ENCODE measurements at regions not wholly inside any gene's neighbourhood (a gene's known extent, or its start where the extent isn't known, plus 50 kb on each side); places are given as distances from the start of the nearest gene placed in this dataset.

DNA sequence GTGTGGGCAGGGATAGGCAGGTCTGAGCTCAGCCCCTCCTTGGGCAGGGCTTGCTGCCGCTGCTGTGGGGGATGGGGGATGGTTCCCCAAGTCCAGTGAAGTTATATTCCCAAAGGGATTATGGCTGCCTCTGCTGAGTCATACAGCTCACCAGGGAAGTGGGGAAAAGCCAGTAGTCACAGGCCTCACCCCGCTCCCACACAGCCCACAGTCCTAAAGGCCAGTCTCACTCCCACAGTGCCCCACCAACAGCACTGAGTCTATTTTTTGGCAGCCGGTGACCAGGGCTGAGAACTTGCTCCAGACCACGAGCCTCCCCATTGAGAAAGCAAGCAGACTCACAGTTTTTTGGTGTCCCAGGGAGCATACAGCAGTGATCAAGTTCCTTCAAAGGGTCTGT lies 173.3 kb downstream of the OSR1 start:
- DNase-seq (no peak), ATAC-seq (no peak)
- H3K9me3 ChIP-seq: no peaks in the 10 kb centered on the region
- H3K36me3 ChIP-seq: no peaks in the 10 kb centered on the region
- H3K4me1 ChIP-seq: no peaks in the 10 kb centered on the region
- TF ChIP-seq, protein P1, sequence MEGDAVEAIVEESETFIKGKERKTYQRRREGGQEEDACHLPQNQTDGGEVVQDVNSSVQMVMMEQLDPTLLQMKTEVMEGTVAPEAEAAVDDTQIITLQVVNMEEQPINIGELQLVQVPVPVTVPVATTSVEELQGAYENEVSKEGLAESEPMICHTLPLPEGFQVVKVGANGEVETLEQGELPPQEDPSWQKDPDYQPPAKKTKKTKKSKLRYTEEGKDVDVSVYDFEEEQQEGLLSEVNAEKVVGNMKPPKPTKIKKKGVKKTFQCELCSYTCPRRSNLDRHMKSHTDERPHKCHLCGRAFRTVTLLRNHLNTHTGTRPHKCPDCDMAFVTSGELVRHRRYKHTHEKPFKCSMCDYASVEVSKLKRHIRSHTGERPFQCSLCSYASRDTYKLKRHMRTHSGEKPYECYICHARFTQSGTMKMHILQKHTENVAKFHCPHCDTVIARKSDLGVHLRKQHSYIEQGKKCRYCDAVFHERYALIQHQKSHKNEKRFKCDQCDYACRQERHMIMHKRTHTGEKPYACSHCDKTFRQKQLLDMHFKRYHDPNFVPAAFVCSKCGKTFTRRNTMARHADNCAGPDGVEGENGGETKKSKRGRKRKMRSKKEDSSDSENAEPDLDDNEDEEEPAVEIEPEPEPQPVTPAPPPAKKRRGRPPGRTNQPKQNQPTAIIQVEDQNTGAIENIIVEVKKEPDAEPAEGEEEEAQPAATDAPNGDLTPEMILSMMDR (IDR thresholded peaks at IDR 0.05): no peak
- H3K4me3 ChIP-seq: no peak overlapping the region
- intact Hi-C loops (cut with DNase I): no loop called here
- no peaks in the 10 kb centered on the region for H3K27me3 ChIP-seq (ENCODE audit: low read depth)
- H3K27ac ChIP-seq: no peak overlapping the region

DNA sequence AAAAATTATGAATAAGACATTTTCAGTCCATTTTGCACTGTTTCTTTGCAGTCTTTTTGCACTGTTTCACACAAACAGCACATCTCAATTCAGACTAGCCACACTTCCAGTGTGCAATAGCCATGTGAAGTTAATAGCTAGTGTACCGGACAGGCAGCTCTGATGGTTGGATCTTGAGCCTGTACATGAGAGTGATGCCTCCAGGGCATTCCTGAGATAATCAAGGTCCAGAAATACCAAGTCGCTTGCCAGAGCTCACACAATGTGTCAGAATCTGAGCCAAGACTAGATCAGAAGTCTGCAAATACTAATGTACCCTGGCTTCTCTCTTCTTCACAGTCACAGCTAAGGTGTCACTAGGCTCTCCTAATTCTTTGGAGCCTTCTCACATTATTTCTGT lies 180.2 kb downstream of the OSR1 start:
- Histone ChIP-seq H3K27me3 (ENCODE audit: low read depth) (no peaks in the 10 kb centered on the region), H3K4me3 (no peak overlapping the region), H3K4me1 (no peaks in the 10 kb centered on the region), H3K36me3 (no peaks in the 10 kb centered on the region), H3K9me3 (no peaks in the 10 kb centered on the region), H3K27ac (no peak overlapping the region)
- no peak for DNase-seq
- ATAC-seq: no peak
- intact Hi-C loops (cut with DNase I): no loop called here
- TF ChIP-seq, protein P1 (IDR thresholded peaks at IDR 0.05): no peak

DNA sequence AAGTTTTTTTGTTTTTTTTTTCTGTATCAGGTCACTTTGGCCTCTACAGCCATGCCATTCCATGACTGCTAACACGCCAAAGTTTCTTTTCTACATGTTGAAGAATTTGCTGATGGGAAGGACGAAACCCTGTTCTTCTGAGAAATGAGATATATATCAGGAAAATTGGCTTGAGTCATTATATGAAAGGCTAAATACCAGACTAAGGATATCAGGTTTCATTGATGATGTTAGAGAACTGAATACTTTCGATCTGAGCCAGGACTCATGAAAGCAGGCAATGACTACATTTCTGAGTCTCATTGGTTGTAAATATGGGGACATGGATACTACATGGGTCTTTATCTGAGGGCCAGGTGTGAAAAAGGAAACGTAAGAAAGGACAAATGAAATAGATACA lies 181.4 kb downstream of the OSR1 start:
- intact Hi-C loops (cut with DNase I): no loop called here
- H3K27ac ChIP-seq: no peak overlapping the region
- no peak for ATAC-seq
- no peaks in the 10 kb centered on the region for H3K36me3 ChIP-seq
- DNase-seq: no peak
- H3K4me1 ChIP-seq: no peaks in the 10 kb centered on the region
- H3K4me3 ChIP-seq: no peak overlapping the region
- TF ChIP-seq, protein P1 (IDR thresholded peaks at IDR 0.05): no peak
- no peaks in the 10 kb centered on the region for H3K9me3 ChIP-seq
- no peaks in the 10 kb centered on the region for H3K27me3 ChIP-seq (ENCODE audit: low read depth)

DNA sequence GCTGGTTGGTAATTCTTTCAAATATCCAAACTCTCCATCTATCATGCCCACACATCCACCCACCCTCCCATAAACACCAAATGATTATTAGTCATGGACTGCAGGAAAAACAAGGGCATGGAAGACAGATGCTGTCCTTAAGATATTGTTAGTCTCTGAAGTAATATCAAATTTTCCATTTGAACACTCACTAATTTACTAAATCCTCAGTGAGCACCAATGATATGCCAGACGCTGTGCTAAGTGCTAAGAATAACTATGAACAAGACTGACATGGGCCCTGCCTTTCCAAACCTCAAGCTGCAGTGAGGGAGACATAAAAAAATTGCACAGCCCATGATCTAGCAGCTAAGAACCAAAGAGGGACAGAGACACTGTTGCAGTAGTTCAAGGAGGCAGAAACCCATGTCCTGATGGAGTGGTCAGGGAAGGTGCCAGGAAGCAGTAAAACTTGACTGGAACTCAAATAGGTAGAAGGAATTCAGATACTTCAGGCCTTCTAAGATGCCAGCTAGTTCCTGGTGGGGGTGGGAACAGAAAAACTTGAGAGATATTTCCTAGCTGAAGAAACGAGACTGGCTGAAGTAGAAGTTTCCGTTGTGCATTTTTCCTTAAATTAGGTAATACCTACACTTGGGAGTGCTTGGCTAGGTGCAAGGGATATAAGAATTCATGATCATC lies 182.1 kb downstream of the OSR1 start:
- ATAC-seq: no peak

DNA sequence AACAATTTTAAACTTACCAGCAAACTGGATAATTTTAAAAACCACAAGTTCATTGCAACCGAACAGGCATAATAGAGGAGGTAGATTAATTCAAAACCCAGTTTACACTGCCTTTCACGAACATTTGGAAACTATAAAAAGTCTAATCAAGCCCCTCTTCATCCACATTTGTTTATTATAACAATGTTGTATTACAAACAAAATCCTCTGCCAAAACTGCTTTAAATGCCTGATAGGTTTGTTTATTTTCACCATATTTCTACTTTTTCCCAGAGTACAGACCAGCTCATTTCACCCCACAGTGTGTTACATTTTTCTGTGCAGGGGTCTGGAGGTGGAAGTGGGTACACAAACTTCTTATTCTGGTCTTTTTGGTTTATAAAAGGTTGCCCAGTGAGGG lies 184.2 kb downstream of the OSR1 start:
- ATAC-seq (no peak), DNase-seq (no peak)
- Histone ChIP-seq H3K36me3 (no peaks in the 10 kb centered on the region), H3K4me1 (no peaks in the 10 kb centered on the region), H3K9me3 (no peaks in the 10 kb centered on the region), H3K27me3 (ENCODE audit: low read depth) (no peaks in the 10 kb centered on the region), H3K4me3 (no peak overlapping the region), H3K27ac (no peak overlapping the region)
- TF ChIP-seq, protein P1 (IDR thresholded peaks at IDR 0.05): no peak
- intact Hi-C loops (cut with DNase I): no loop called here

More for the DNA sequence above, 182.1 kb downstream of the OSR1 start:
- no peak for DNase-seq
- no peaks in the 10 kb centered on the region for H3K36me3 ChIP-seq
- no peak overlapping the region for H3K4me3 ChIP-seq
- H3K27ac ChIP-seq: no peak overlapping the region
- intact Hi-C loops (cut with DNase I): no loop called here
- no peaks in the 10 kb centered on the region for H3K9me3 ChIP-seq
- TF ChIP-seq, protein P1 (IDR thresholded peaks at IDR 0.05): no peak
- no peaks in the 10 kb centered on the region for H3K27me3 ChIP-seq (ENCODE audit: low read depth)
- no peaks in the 10 kb centered on the region for H3K4me1 ChIP-seq

Measured in lower lobe of right lung (tissue), 2 donors.